ENCODE measurements at regions not wholly inside any gene's neighbourhood (a gene's known extent, or its start where the extent isn't known, plus 50 kb on each side); places are given as distances from the start of the nearest gene placed in this dataset.

GRCh38 chr3:163347944-163348343, 1730.4 kb downstream of the SI start:
- no peak for ATAC-seq
- no peak for TF ChIP-seq ZC3H10 (CRISPR knock-in tag; IDR thresholded peaks at IDR 0.05)
- TF ChIP-seq CREB5 (CRISPR knock-in tag; IDR thresholded peaks at IDR 0.05; ENCODE audit: low read depth) = no peak
- TF ChIP-seq TCF4 (CRISPR knock-in tag; IDR thresholded peaks at IDR 0.05; ENCODE audit: borderline replicate concordance) = no peak
- TF ChIP-seq, protein P1, sequence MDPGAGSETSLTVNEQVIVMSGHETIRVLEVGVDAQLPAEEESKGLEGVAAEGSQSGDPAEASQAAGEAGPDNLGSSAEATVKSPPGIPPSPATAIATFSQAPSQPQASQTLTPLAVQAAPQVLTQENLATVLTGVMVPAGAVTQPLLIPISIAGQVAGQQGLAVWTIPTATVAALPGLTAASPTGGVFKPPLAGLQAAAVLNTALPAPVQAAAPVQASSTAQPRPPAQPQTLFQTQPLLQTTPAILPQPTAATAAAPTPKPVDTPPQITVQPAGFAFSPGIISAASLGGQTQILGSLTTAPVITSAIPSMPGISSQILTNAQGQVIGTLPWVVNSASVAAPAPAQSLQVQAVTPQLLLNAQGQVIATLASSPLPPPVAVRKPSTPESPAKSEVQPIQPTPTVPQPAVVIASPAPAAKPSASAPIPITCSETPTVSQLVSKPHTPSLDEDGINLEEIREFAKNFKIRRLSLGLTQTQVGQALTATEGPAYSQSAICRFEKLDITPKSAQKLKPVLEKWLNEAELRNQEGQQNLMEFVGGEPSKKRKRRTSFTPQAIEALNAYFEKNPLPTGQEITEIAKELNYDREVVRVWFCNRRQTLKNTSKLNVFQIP (CRISPR knock-in tag; IDR thresholded peaks at IDR 0.05; ENCODE audit: borderline replicate concordance, low read depth) = no peak
- no peak for TF ChIP-seq ZNF8 (CRISPR knock-in tag; IDR thresholded peaks at IDR 0.05)
- TF ChIP-seq OSR1 (CRISPR knock-in tag; IDR thresholded peaks at IDR 0.05) = no peak
- no peak for TF ChIP-seq ESRRG (CRISPR knock-in tag; IDR thresholded peaks at IDR 0.05)
- TF ChIP-seq ZNF70 (CRISPR knock-in tag; IDR thresholded peaks at IDR 0.05) = no peak
- no peak for TF ChIP-seq RARB (CRISPR knock-in tag; IDR thresholded peaks at IDR 0.05)
- no peak for TF ChIP-seq ARNTL (CRISPR knock-in tag; IDR thresholded peaks at IDR 0.05; ENCODE audit: borderline replicate concordance, low read depth)

DNA sequence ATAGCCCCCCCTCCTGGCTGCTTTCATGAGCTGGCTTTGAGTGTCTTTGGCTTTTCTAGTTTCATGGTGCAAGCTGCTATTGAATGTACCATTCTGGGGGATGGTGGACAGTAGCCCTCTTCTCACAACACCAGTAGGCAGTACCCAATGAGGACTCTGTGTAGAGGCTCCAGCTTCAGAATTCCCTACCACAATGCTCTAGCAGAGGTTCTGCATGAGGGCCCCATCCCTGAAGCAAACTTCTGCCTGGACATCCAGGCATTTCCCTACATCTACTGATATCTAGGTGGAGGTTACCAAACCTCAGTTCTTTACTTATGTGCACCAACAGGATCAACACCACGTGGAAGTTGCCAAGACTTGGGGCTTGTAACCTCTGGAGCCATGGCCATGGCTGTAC, 1742.9 kb downstream of the SI start:
- no peak for ATAC-seq
- TF ChIP-seq ARNTL (CRISPR knock-in tag; IDR thresholded peaks at IDR 0.05; ENCODE audit: borderline replicate concordance, low read depth) (no peak), ZNF565 (CRISPR knock-in tag; conservative IDR thresholded peaks at IDR 0.05; ENCODE audit: low read depth) (no peak), RARB (CRISPR knock-in tag; IDR thresholded peaks at IDR 0.05) (no peak), CREB5 (CRISPR knock-in tag; IDR thresholded peaks at IDR 0.05; ENCODE audit: low read depth) (no peak), OSR1 (CRISPR knock-in tag; IDR thresholded peaks at IDR 0.05) (no peak), ZFP3 (CRISPR knock-in tag; IDR thresholded peaks at IDR 0.05) (no peak), PPARA (CRISPR knock-in tag; IDR thresholded peaks at IDR 0.05; ENCODE audit: borderline replicate concordance) (no peak), ZNF8 (CRISPR knock-in tag; IDR thresholded peaks at IDR 0.05) (no peak), CSRNP3 (CRISPR knock-in tag; IDR thresholded peaks at IDR 0.05) (no peak), ESRRG (CRISPR knock-in tag; IDR thresholded peaks at IDR 0.05) (no peak), PATZ1 (CRISPR knock-in tag; IDR thresholded peaks at IDR 0.05; ENCODE audit: borderline replicate concordance) (no peak), ZFP30 (CRISPR knock-in tag; IDR thresholded peaks at IDR 0.05) (no peak), ZNF70 (CRISPR knock-in tag; IDR thresholded peaks at IDR 0.05) (no peak), TCF4 (CRISPR knock-in tag; IDR thresholded peaks at IDR 0.05; ENCODE audit: borderline replicate concordance) (no peak), ISL1 (CRISPR knock-in tag; IDR thresholded peaks at IDR 0.05) (no peak), CSDC2 (CRISPR knock-in tag; IDR thresholded peaks at IDR 0.05) (no peak)
- TF ChIP-seq, protein P1 (CRISPR knock-in tag; IDR thresholded peaks at IDR 0.05; ENCODE audit: borderline replicate concordance, low read depth) = no peak

GRCh38 chr3:163328680-163329079, 1749.6 kb downstream of the SI start:
- no peak for ATAC-seq
- no peak for TF ChIP-seq TOX (CRISPR knock-in tag; IDR thresholded peaks at IDR 0.05; ENCODE audit: borderline replicate concordance)
- TF ChIP-seq, protein P2, sequence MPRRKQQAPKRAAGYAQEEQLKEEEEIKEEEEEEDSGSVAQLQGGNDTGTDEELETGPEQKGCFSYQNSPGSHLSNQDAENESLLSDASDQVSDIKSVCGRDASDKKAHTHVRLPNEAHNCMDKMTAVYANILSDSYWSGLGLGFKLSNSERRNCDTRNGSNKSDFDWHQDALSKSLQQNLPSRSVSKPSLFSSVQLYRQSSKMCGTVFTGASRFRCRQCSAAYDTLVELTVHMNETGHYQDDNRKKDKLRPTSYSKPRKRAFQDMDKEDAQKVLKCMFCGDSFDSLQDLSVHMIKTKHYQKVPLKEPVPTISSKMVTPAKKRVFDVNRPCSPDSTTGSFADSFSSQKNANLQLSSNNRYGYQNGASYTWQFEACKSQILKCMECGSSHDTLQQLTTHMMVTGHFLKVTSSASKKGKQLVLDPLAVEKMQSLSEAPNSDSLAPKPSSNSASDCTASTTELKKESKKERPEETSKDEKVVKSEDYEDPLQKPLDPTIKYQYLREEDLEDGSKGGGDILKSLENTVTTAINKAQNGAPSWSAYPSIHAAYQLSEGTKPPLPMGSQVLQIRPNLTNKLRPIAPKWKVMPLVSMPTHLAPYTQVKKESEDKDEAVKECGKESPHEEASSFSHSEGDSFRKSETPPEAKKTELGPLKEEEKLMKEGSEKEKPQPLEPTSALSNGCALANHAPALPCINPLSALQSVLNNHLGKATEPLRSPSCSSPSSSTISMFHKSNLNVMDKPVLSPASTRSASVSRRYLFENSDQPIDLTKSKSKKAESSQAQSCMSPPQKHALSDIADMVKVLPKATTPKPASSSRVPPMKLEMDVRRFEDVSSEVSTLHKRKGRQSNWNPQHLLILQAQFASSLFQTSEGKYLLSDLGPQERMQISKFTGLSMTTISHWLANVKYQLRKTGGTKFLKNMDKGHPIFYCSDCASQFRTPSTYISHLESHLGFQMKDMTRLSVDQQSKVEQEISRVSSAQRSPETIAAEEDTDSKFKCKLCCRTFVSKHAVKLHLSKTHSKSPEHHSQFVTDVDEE (CRISPR knock-in tag; IDR thresholded peaks at IDR 0.05) = no peak
- no peak for TF ChIP-seq ZFP3 (CRISPR knock-in tag; IDR thresholded peaks at IDR 0.05)
- TF ChIP-seq ESRRG (CRISPR knock-in tag; IDR thresholded peaks at IDR 0.05) = no peak
- no peak for TF ChIP-seq BACH2 (CRISPR knock-in tag; IDR thresholded peaks at IDR 0.05; ENCODE audit: borderline replicate concordance)
- TF ChIP-seq CSRNP3 (CRISPR knock-in tag; IDR thresholded peaks at IDR 0.05) = no peak
- TF ChIP-seq PPARA (CRISPR knock-in tag; IDR thresholded peaks at IDR 0.05; ENCODE audit: borderline replicate concordance) = no peak
- TF ChIP-seq, protein P1 (CRISPR knock-in tag; IDR thresholded peaks at IDR 0.05; ENCODE audit: borderline replicate concordance, low read depth) = no peak
- no peak for TF ChIP-seq TCF4 (CRISPR knock-in tag; IDR thresholded peaks at IDR 0.05; ENCODE audit: borderline replicate concordance)
